ENCODE measurements at regions not wholly inside any gene's neighbourhood (a gene's known extent, or its start where the extent isn't known, plus 50 kb on each side); places are given as distances from the start of the nearest gene placed in this dataset.

DNA sequence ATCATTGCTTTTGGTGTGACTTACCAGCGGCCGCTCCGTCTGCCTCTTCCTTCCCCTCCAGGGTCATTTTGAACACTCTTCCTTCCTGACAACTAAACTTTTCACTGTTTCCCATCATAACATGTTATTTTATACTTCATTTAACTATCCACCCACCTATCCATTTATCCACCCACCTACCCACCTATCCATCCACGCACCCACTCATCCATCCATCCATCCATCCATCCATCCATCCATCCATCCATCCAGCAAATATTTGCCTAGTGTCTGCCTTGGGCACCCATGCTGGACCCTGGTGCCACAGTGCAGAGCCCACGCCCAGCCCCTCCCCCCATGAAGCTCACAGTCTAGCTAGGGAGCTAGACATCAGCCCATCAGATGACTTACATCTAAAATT lies 254.9 kb downstream of the TLE3 start:
- no peak for DNase-seq
- no peak overlapping the region for H3K4me3 Mint-ChIP-seq (ENCODE audit: unreplicated experiment)
- H3K27me3 Mint-ChIP-seq (ENCODE audit: unreplicated experiment): peaks cover 4% of the 10 kb centered on the region
- H3K36me3 Mint-ChIP-seq (ENCODE audit: unreplicated experiment): no peaks in the 10 kb centered on the region
- no peak overlapping the region for H3K27ac Mint-ChIP-seq (ENCODE audit: unreplicated experiment)
- peaks cover 5% of the 10 kb centered on the region for H3K4me1 Mint-ChIP-seq (ENCODE audit: low read depth, unreplicated experiment)
- H3K9me3 Mint-ChIP-seq (ENCODE audit: unreplicated experiment): peaks cover 3% of the 10 kb centered on the region
- TF ChIP-seq, protein P1, sequence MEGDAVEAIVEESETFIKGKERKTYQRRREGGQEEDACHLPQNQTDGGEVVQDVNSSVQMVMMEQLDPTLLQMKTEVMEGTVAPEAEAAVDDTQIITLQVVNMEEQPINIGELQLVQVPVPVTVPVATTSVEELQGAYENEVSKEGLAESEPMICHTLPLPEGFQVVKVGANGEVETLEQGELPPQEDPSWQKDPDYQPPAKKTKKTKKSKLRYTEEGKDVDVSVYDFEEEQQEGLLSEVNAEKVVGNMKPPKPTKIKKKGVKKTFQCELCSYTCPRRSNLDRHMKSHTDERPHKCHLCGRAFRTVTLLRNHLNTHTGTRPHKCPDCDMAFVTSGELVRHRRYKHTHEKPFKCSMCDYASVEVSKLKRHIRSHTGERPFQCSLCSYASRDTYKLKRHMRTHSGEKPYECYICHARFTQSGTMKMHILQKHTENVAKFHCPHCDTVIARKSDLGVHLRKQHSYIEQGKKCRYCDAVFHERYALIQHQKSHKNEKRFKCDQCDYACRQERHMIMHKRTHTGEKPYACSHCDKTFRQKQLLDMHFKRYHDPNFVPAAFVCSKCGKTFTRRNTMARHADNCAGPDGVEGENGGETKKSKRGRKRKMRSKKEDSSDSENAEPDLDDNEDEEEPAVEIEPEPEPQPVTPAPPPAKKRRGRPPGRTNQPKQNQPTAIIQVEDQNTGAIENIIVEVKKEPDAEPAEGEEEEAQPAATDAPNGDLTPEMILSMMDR (IDR thresholded peaks at IDR 0.05; ENCODE audit: partially characterized antibody, unreplicated experiment): no peak

- H3K27me3 Mint-ChIP-seq (ENCODE audit: unreplicated experiment): peaks cover 4% of the 10 kb centered on the region
- H3K4me1 Mint-ChIP-seq (ENCODE audit: low read depth, unreplicated experiment): peaks cover 5% of the 10 kb centered on the region
- no peak for DNase-seq
- TF ChIP-seq, protein P1 (IDR thresholded peaks at IDR 0.05; ENCODE audit: partially characterized antibody, unreplicated experiment): no peak
- H3K36me3 Mint-ChIP-seq (ENCODE audit: unreplicated experiment): no peaks in the 10 kb centered on the region
- no peak overlapping the region for H3K27ac Mint-ChIP-seq (ENCODE audit: unreplicated experiment)
- H3K4me3 Mint-ChIP-seq (ENCODE audit: unreplicated experiment): no peak overlapping the region
- peaks cover 3% of the 10 kb centered on the region for H3K9me3 Mint-ChIP-seq (ENCODE audit: unreplicated experiment)
These were observed 254.3 kb downstream of the TLE3 start for GRCh38 chr15:69843276-69843899.

DNA sequence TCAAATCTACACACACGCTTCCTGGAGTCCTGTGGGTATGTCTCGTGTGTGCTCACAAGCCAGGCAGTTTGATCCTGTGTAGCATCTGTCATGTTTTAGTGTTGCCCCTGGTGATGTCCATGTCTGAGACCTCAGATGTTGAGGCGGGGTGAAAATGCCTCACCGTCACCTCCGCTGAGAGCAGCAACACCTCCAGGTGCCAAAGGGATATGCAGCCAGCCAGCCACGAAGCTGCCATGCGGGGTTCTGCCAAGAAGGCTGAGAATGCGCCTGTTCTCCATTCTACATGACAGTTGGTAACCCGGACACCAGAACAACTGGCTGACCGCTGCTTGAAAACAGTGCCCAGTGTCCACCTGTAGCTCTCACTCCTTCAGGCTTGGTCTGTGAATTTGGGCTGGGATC lies 253.8 kb downstream of the TLE3 start:
- Mint-ChIP-seq H3K4me1 (ENCODE audit: low read depth, unreplicated experiment) (peaks cover 5% of the 10 kb centered on the region), H3K36me3 (ENCODE audit: unreplicated experiment) (no peaks in the 10 kb centered on the region), H3K27me3 (ENCODE audit: unreplicated experiment) (peaks cover 4% of the 10 kb centered on the region), H3K4me3 (ENCODE audit: unreplicated experiment) (no peak overlapping the region), H3K9me3 (ENCODE audit: unreplicated experiment) (peaks cover 3% of the 10 kb centered on the region), H3K27ac (ENCODE audit: unreplicated experiment) (no peak overlapping the region)
- DNase-seq: no peak
- TF ChIP-seq, protein P1 (IDR thresholded peaks at IDR 0.05; ENCODE audit: partially characterized antibody, unreplicated experiment): no peak

GRCh38 chr15:69845159-69845558 lies 252.6 kb downstream of the TLE3 start:
- Mint-ChIP-seq H3K9me3 (ENCODE audit: unreplicated experiment) (peaks cover 3% of the 10 kb centered on the region), H3K27ac (ENCODE audit: unreplicated experiment) (no peak overlapping the region), H3K27me3 (ENCODE audit: unreplicated experiment) (peaks cover 4% of the 10 kb centered on the region), H3K4me1 (ENCODE audit: low read depth, unreplicated experiment) (peaks cover 5% of the 10 kb centered on the region), H3K4me3 (ENCODE audit: unreplicated experiment) (no peak overlapping the region), H3K36me3 (ENCODE audit: unreplicated experiment) (no peaks in the 10 kb centered on the region)
- TF ChIP-seq, protein P1 (IDR thresholded peaks at IDR 0.05; ENCODE audit: partially characterized antibody, unreplicated experiment): no peak
- DNase-seq: no peak

DNA sequence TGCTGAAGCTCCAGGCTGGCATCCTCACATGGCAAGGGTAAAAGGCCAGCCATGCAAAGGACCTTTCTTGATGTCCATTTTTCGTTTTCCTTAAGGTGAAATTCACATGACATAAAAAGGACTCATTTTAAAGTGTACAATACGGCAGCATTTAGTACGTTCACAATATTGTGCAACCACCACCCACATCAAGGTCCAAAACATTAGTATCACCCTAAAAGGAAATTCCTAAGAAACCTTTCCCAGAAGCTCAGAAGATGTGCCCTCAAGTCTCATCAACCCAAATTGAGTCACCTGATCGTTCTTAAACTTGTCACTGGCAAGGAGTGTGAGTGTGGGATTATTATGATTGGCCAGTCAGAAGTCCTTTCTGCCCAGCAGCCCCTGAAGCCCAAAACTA lies 250.1 kb downstream of the TLE3 start:
- Mint-ChIP-seq H3K36me3 (ENCODE audit: unreplicated experiment) (no peaks in the 10 kb centered on the region), H3K27ac (ENCODE audit: unreplicated experiment) (no peak overlapping the region), H3K27me3 (ENCODE audit: unreplicated experiment) (peaks cover 5% of the 10 kb centered on the region), H3K4me3 (ENCODE audit: unreplicated experiment) (no peak overlapping the region), H3K9me3 (ENCODE audit: unreplicated experiment) (peaks cover 3% of the 10 kb centered on the region), H3K4me1 (ENCODE audit: low read depth, unreplicated experiment) (peaks cover 8% of the 10 kb centered on the region)
- TF ChIP-seq, protein P1 (IDR thresholded peaks at IDR 0.05; ENCODE audit: partially characterized antibody, unreplicated experiment): no peak
- DNase-seq: no peak

Measured in glutamatergic neuron (in vitro differentiated cells).